OCI-LY1 (cell line): ENCODE measurements at regions not wholly inside any gene's neighbourhood (a gene's known extent, or its start where the extent isn't known, plus 50 kb on each side); places are given as distances from the start of the nearest gene placed in this dataset.
"Not testable (repeated sequence)": the region's sequence is repeated elsewhere in the genome, so short reads cannot be mapped to it uniquely, and the experiment has no call there.

ENCODE experiments used
- EZH2 ChIP-seq: fragments of 200-600 bp; sonication (generic), shearing (Covaris generic); IDR thresholded peaks from 2 replicates; pipeline ENCODE4 v1.8.0; 2017; ENCODE audit warnings: borderline replicate concordance, mixed run types, mild to moderate bottlenecking, antibody characterized with exemption, low read length, moderate library complexity, mixed read lengths
- TF ChIP-seq, protein P1 (sequence below): fragments of 200-600 bp; sonication (generic), shearing (Covaris generic); IDR thresholded peaks from 2 replicates; pipeline ENCODE4 v1.5.1; 2017; ENCODE audit warnings: mild to moderate bottlenecking, antibody characterized with exemption, low read length, moderate library complexity, mixed read lengths

DNA sequence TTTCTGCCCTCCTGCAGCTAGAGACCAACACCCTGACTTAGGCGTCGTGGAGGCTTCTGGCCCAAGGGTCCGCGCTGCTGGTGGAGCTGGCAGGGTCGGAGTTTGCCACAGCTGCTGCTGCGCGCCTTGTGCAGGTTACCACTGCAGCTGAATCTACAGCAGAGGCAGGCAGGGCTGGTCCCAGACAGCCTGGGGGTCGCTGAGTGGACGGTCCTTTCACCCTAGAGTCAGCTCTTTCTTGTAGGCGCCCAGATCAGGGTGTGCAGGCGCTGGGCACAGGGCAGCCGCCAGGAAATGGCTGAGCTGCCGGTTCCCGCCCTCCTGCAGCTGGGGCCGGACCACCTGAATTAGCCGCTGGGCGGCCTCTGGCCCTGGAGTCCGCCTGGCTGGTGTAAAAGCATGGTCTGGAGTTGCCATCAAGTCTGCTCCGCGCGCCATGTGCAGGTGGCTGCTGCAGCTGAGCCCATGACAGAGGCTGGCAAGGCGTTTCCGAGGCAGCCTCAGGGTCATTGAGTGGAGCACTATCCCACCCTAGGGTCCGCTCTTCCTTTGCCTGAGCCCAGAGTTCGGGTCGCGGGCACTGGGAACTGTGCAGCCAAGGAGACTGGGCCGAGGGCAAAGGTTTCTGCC, 144.3 kb downstream of the CCDC74A start:
- TF ChIP-seq, protein P1, sequence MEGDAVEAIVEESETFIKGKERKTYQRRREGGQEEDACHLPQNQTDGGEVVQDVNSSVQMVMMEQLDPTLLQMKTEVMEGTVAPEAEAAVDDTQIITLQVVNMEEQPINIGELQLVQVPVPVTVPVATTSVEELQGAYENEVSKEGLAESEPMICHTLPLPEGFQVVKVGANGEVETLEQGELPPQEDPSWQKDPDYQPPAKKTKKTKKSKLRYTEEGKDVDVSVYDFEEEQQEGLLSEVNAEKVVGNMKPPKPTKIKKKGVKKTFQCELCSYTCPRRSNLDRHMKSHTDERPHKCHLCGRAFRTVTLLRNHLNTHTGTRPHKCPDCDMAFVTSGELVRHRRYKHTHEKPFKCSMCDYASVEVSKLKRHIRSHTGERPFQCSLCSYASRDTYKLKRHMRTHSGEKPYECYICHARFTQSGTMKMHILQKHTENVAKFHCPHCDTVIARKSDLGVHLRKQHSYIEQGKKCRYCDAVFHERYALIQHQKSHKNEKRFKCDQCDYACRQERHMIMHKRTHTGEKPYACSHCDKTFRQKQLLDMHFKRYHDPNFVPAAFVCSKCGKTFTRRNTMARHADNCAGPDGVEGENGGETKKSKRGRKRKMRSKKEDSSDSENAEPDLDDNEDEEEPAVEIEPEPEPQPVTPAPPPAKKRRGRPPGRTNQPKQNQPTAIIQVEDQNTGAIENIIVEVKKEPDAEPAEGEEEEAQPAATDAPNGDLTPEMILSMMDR: not testable (repeated sequence)
- TF ChIP-seq EZH2: not testable (repeated sequence)
